ENCODE measurements at regions not wholly inside any gene's neighbourhood (a gene's known extent, or its start where the extent isn't known, plus 50 kb on each side); places are given as distances from the start of the nearest gene placed in this dataset.
"Not testable (repeated sequence)": the region's sequence is repeated elsewhere in the genome, so short reads cannot be mapped to it uniquely, and the experiment has no call there.

- no peak for DNase-seq
Measured at GRCh38 chr13:38415233-38415632, 65.6 kb downstream of the UFM1 start.

- no peak for DNase-seq
Measured at GRCh38 chr13:38417241-38417640, 67.6 kb downstream of the UFM1 start.

GRCh38 chr13:38417727-38418126 is 68.1 kb downstream of the UFM1 start:
- peak; percentile 9 for DNase-seq

GRCh38 chr13:38418286-38418685 is 68.6 kb downstream of the UFM1 start:
- no peak for DNase-seq

- no peak for DNase-seq
Measured at GRCh38 chr13:38419312-38419873, 69.7 kb downstream of the UFM1 start.

GRCh38 chr13:38421590-38422560 is 72.2 kb downstream of the UFM1 start:
- no peak for DNase-seq

- no peak for DNase-seq
Measured at GRCh38 chr13:38429916-38430315, 80.3 kb downstream of the UFM1 start.

- no peak for DNase-seq
Measured at GRCh38 chr13:38430796-38431195, 81.1 kb downstream of the UFM1 start.

- DNase-seq, result no peak
Measured at GRCh38 chr13:38440666-38441065, 91.0 kb downstream of the UFM1 start.

- DNase-seq, result no peak
Measured at GRCh38 chr13:38444904-38445303, 95.3 kb downstream of the UFM1 start.

GRCh38 chr13:38452656-38453055 is 103.0 kb downstream of the UFM1 start:
- DNase-seq, result no peak

GRCh38 chr13:38462605-38463004 is 113.0 kb downstream of the UFM1 start:
- no peak for DNase-seq

GRCh38 chr13:38463048-38463447 is 113.4 kb downstream of the UFM1 start:
- peak; percentile 70 for DNase-seq

- not testable (repeated sequence) for DNase-seq
Measured at GRCh38 chr13:38472411-38472810, 122.8 kb downstream of the UFM1 start.

- DNase-seq, result no peak
Measured at GRCh38 chr13:38473305-38473704, 123.7 kb downstream of the UFM1 start.

- DNase-seq, result no peak
Measured at GRCh38 chr13:38477676-38478075, 128.0 kb downstream of the UFM1 start.

GRCh38 chr13:38483623-38484022 is 134.0 kb downstream of the UFM1 start:
- DNase-seq, result no peak

GRCh38 chr13:38490657-38491056 is 141.0 kb downstream of the UFM1 start:
- DNase-seq, result no peak

- no peak for DNase-seq
Measured at GRCh38 chr13:38494445-38494844, 144.8 kb downstream of the UFM1 start.

- DNase-seq, result peak; percentile 29
Measured at GRCh38 chr13:38496917-38497316, 147.3 kb downstream of the UFM1 start.

GRCh38 chr13:38498271-38498670 is 148.6 kb downstream of the UFM1 start:
- DNase-seq, result no peak

- no peak for DNase-seq
Measured at GRCh38 chr13:38514575-38514974, 164.9 kb downstream of the UFM1 start.

- no peak for DNase-seq
Measured at GRCh38 chr13:38518328-38518727, 168.5 kb upstream of the FREM2 start.

GRCh38 chr13:38519229-38519911 is 167.5 kb upstream of the FREM2 start:
- no peak for DNase-seq
